ENCODE measurements at regions not wholly inside any gene's neighbourhood (a gene's known extent, or its start where the extent isn't known, plus 50 kb on each side); places are given as distances from the start of the nearest gene placed in this dataset.
"Not testable (repeated sequence)": the region's sequence is repeated elsewhere in the genome, so short reads cannot be mapped to it uniquely, and the experiment has no call there.

- no peak for TF ChIP-seq CTCF (IDR thresholded peaks at IDR 0.05)
- Histone ChIP-seq H3K27ac (no peak overlapping the region), H3K4me3 (no peak overlapping the region)
- DNase-seq (ENCODE audit: low spot score), result no peak
Measured at GRCh38 chr3:56952061-56952460, 108.4 kb upstream of the SPATA12 start.

- no peak overlapping the region for H3K4me3 ChIP-seq
- H3K27ac ChIP-seq, result no peak overlapping the region
- DNase-seq (ENCODE audit: low spot score), result no peak
- TF ChIP-seq CTCF (IDR thresholded peaks at IDR 0.05), result no peak
Measured at GRCh38 chr3:56951366-56951765, 109.1 kb upstream of the SPATA12 start.

GRCh38 chr3:56945378-56945777 is 115.1 kb upstream of the SPATA12 start:
- DNase-seq (ENCODE audit: low spot score); H3K27ac ChIP-seq; H3K4me3 ChIP-seq: not testable (repeated sequence)

- H3K4me3 ChIP-seq, result no peak overlapping the region
- TF ChIP-seq CTCF (IDR thresholded peaks at IDR 0.05), result no peak
- DNase-seq (ENCODE audit: low spot score), result no peak
- no peak overlapping the region for H3K27ac ChIP-seq
Measured at GRCh38 chr3:56942523-56942922, 117.9 kb upstream of the SPATA12 start.

GRCh38 chr3:56940976-56941375 is 119.5 kb upstream of the SPATA12 start:
- no peak for TF ChIP-seq CTCF (IDR thresholded peaks at IDR 0.05)
- no peak overlapping the region for H3K27ac ChIP-seq
- no peak for DNase-seq (ENCODE audit: low spot score)
- H3K4me3 ChIP-seq, result no peak overlapping the region

GRCh38 chr3:56940321-56940720 is 120.1 kb upstream of the SPATA12 start:
- TF ChIP-seq CTCF (IDR thresholded peaks at IDR 0.05), result no peak
- no peak overlapping the region for H3K4me3 ChIP-seq
- H3K27ac ChIP-seq, result no peak overlapping the region
- no peak for DNase-seq (ENCODE audit: low spot score)

GRCh38 chr3:56939834-56940233 is 120.6 kb upstream of the SPATA12 start:
- H3K27ac ChIP-seq, result no peak overlapping the region
- TF ChIP-seq CTCF (IDR thresholded peaks at IDR 0.05), result no peak
- DNase-seq (ENCODE audit: low spot score), result no peak
- no peak overlapping the region for H3K4me3 ChIP-seq

GRCh38 chr3:56938530-56938929 is 121.9 kb upstream of the SPATA12 start:
- DNase-seq (ENCODE audit: low spot score), result no peak
- Histone ChIP-seq H3K4me3 (no peak overlapping the region), H3K27ac (no peak overlapping the region)
- no peak for TF ChIP-seq CTCF (IDR thresholded peaks at IDR 0.05)
